Prostate gland (tissue), 2 donors: ENCODE measurements at regions not wholly inside any gene's neighbourhood (a gene's known extent, or its start where the extent isn't known, plus 50 kb on each side); places are given as distances from the start of the nearest gene placed in this dataset.

ENCODE experiments used
- POLR2A ChIP-seq: fragments of 450-650 bp; IDR thresholded peaks from one replicate; pipeline ENCODE4 v1.6.1; 2016; ENCODE audit warnings: antibody characterized with exemption, mild to moderate bottlenecking
- POLR2AphosphoS5 ChIP-seq: sonication (generic); formaldehyde crosslinking; IDR thresholded peaks from one replicate; pipeline ENCODE4 v1.6.1; 2017; ENCODE audit warnings: antibody characterized with exemption
- TF ChIP-seq, protein P1 (sequence below), 4 experiments: fragments of 200-600 bp in 2 of 4; fragments of 450-650 bp in 2 of 4; sonication (generic) in 2 of 4; IDR thresholded peaks; 1 replicate in 3 of 4; 2 replicates in 1 of 4; pipeline ENCODE4 v1.5.1; 2016 to 2019; ENCODE audit warnings: antibody characterized with exemption in 4 of 4, mild to moderate bottlenecking in 2 of 4, moderate library complexity in 2 of 4

GRCh38 chr2:65744477-65745200 lies 312.2 kb upstream of the SPRED2 start:
- TF ChIP-seq, protein P1, sequence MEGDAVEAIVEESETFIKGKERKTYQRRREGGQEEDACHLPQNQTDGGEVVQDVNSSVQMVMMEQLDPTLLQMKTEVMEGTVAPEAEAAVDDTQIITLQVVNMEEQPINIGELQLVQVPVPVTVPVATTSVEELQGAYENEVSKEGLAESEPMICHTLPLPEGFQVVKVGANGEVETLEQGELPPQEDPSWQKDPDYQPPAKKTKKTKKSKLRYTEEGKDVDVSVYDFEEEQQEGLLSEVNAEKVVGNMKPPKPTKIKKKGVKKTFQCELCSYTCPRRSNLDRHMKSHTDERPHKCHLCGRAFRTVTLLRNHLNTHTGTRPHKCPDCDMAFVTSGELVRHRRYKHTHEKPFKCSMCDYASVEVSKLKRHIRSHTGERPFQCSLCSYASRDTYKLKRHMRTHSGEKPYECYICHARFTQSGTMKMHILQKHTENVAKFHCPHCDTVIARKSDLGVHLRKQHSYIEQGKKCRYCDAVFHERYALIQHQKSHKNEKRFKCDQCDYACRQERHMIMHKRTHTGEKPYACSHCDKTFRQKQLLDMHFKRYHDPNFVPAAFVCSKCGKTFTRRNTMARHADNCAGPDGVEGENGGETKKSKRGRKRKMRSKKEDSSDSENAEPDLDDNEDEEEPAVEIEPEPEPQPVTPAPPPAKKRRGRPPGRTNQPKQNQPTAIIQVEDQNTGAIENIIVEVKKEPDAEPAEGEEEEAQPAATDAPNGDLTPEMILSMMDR (IDR thresholded peaks at IDR 0.05) = no peak
- TF ChIP-seq POLR2A (no peak), POLR2AphosphoS5 (no peak)
